ENCODE measurements at regions not wholly inside any gene's neighbourhood (a gene's known extent, or its start where the extent isn't known, plus 50 kb on each side); places are given as distances from the start of the nearest gene placed in this dataset.

- Mint-ChIP-seq H3K27me3 (ENCODE audit: low read depth) (no peaks in the 10 kb centered on the region; the same call in 1 of the 2 replicates), H3K36me3 (no peaks in the 10 kb centered on the region), H3K27ac (no peak overlapping the region), H3K9me3 (peaks cover 15% of the 10 kb centered on the region; the same call in 1 of the 2 replicates), H3K4me1 (no peaks in the 10 kb centered on the region), H3K4me3 (no peak overlapping the region)
- ChIA-PET CTCF (interaction anchor here (0.6 kb wide), 1 partner anchor 673 kb away, joined by 5 read pairs; no protein-coding TSS in a partner anchor), POLR2A (no interaction called here)
- TF ChIP-seq CBFB (CRISPR knock-in tag; IDR thresholded peaks at IDR 0.05; ENCODE audit: low read depth) (no peak), OVOL2 (CRISPR knock-in tag; IDR thresholded peaks at IDR 0.05; ENCODE audit: borderline replicate concordance) (no peak), GRHL2 (CRISPR knock-in tag; IDR thresholded peaks at IDR 0.05; ENCODE audit: insufficient replicate concordance, severe bottlenecking) (no peak), NR3C1 (CRISPR knock-in tag; conservative IDR thresholded peaks at IDR 0.05; ENCODE audit: low read depth) (no peak), RORB (CRISPR knock-in tag; IDR thresholded peaks at IDR 0.05) (no peak), HMGA2 (CRISPR knock-in tag; IDR thresholded peaks at IDR 0.05) (no peak), ZNF138 (CRISPR knock-in tag; conservative IDR thresholded peaks at IDR 0.05) (no peak), ZNF263 (CRISPR knock-in tag; IDR thresholded peaks at IDR 0.05; ENCODE audit: low read depth) (no peak), ZNF396 (CRISPR knock-in tag; IDR thresholded peaks at IDR 0.05; ENCODE audit: borderline replicate concordance) (no peak), SMAD4 (CRISPR knock-in tag; IDR thresholded peaks at IDR 0.05) (no peak), NR1H2 (CRISPR knock-in tag; IDR thresholded peaks at IDR 0.05) (no peak), ZNF219 (CRISPR knock-in tag; IDR thresholded peaks at IDR 0.05; ENCODE audit: borderline replicate concordance) (no peak), JAZF1 (CRISPR knock-in tag; IDR thresholded peaks at IDR 0.05) (no peak), USF1 (CRISPR knock-in tag; IDR thresholded peaks at IDR 0.05) (no peak)
- TF ChIP-seq, protein P1, sequence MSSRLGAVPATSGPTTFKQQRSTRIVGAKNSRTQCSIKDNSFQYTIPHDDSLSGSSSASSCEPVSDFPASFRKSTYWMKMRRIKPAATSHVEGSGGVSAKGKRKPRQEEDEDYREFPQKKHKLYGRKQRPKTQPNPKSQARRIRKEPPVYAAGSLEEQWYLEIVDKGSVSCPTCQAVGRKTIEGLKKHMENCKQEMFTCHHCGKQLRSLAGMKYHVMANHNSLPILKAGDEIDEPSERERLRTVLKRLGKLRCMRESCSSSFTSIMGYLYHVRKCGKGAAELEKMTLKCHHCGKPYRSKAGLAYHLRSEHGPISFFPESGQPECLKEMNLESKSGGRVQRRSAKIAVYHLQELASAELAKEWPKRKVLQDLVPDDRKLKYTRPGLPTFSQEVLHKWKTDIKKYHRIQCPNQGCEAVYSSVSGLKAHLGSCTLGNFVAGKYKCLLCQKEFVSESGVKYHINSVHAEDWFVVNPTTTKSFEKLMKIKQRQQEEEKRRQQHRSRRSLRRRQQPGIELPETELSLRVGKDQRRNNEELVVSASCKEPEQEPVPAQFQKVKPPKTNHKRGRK (CRISPR knock-in tag; IDR thresholded peaks at IDR 0.05; ENCODE audit: borderline replicate concordance), result no peak
- TF ChIP-seq, protein P2, sequence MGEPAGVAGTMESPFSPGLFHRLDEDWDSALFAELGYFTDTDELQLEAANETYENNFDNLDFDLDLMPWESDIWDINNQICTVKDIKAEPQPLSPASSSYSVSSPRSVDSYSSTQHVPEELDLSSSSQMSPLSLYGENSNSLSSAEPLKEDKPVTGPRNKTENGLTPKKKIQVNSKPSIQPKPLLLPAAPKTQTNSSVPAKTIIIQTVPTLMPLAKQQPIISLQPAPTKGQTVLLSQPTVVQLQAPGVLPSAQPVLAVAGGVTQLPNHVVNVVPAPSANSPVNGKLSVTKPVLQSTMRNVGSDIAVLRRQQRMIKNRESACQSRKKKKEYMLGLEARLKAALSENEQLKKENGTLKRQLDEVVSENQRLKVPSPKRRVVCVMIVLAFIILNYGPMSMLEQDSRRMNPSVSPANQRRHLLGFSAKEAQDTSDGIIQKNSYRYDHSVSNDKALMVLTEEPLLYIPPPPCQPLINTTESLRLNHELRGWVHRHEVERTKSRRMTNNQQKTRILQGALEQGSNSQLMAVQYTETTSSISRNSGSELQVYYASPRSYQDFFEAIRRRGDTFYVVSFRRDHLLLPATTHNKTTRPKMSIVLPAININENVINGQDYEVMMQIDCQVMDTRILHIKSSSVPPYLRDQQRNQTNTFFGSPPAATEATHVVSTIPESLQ (CRISPR knock-in tag; IDR thresholded peaks at IDR 0.05), result no peak
- TF ChIP-seq, protein P3, sequence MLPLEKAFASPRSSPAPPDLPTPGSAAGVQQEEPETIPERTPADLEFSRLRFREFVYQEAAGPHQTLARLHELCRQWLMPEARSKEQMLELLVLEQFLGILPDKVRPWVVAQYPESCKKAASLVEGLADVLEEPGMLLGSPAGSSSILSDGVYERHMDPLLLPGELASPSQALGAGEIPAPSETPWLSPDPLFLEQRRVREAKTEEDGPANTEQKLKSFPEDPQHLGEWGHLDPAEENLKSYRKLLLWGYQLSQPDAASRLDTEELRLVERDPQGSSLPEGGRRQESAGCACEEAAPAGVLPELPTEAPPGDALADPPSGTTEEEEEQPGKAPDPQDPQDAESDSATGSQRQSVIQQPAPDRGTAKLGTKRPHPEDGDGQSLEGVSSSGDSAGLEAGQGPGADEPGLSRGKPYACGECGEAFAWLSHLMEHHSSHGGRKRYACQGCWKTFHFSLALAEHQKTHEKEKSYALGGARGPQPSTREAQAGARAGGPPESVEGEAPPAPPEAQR (CRISPR knock-in tag; IDR thresholded peaks at IDR 0.05), result no peak
- TF ChIP-seq, protein P4, sequence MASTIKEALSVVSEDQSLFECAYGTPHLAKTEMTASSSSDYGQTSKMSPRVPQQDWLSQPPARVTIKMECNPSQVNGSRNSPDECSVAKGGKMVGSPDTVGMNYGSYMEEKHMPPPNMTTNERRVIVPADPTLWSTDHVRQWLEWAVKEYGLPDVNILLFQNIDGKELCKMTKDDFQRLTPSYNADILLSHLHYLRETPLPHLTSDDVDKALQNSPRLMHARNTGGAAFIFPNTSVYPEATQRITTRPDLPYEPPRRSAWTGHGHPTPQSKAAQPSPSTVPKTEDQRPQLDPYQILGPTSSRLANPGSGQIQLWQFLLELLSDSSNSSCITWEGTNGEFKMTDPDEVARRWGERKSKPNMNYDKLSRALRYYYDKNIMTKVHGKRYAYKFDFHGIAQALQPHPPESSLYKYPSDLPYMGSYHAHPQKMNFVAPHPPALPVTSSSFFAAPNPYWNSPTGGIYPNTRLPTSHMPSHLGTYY (CRISPR knock-in tag; IDR thresholded peaks at IDR 0.05), result no peak
- no peak for ATAC-seq
- DNase-seq (ENCODE audit: low spot score), result no peak
These were observed 282.4 kb upstream of the RPS23 start for GRCh38 chr5:82560561-82560960.

DNA sequence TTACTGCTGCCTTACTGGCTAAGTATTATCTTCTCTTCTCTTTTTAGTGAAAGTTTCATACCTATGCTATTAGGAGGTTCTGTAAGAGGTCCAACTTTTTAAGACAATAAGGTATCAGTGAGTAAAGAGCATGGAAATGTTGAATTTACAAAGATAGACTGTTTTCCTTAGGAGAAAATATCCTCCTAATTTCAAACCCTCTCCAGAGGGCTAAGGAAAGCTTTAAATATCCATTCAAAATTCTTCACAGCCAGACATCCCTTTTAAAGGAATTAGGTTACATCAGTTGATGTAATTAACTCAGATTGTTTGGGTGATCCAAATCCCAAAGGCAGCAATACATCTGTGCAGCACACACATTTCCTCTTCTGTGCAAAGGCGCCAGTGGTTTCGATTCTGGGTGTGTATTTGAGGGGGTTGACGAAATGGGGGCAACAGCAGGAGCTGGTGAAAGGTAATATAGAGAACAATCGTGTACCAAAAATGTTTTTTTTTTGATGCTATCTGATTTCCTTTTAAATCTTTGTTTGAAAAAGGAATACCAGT lies 273.8 kb upstream of the RPS23 start:
- no peak for DNase-seq (ENCODE audit: low spot score)
- POLR2A ChIA-PET, result interaction anchor here (0.5 kb wide), 1 partner anchor 15 kb away, joined by 3 read pairs; no protein-coding TSS in a partner anchor
- no peaks in the 10 kb centered on the region for H3K36me3 Mint-ChIP-seq
- CTCF ChIA-PET, result interaction anchor here (1.0 kb wide), 1 partner anchor 57 kb away, joined by 3 read pairs; no protein-coding TSS in a partner anchor
- no peak for ATAC-seq
- H3K4me1 Mint-ChIP-seq, result peaks cover 10% of the 10 kb centered on the region
- no peaks in the 10 kb centered on the region for H3K27me3 Mint-ChIP-seq (ENCODE audit: low read depth)
- no peaks in the 10 kb centered on the region for H3K9me3 Mint-ChIP-seq
- H3K4me3 Mint-ChIP-seq, result no peak overlapping the region
- H3K27ac Mint-ChIP-seq, result no peak overlapping the region
- TF ChIP-seq ZNF121 (CRISPR knock-in tag; IDR thresholded peaks at IDR 0.05), result no peak
- TF ChIP-seq, protein P5, sequence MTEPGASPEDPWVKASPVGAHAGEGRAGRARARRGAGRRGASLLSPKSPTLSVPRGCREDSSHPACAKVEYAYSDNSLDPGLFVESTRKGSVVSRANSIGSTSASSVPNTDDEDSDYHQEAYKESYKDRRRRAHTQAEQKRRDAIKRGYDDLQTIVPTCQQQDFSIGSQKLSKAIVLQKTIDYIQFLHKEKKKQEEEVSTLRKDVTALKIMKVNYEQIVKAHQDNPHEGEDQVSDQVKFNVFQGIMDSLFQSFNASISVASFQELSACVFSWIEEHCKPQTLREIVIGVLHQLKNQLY (CRISPR knock-in tag; IDR thresholded peaks at IDR 0.05), result no peak
- no peak for TF ChIP-seq ZNF263 (CRISPR knock-in tag; IDR thresholded peaks at IDR 0.05; ENCODE audit: low read depth)
